GM12874 (cell line): ENCODE measurements at regions not wholly inside any gene's neighbourhood (a gene's known extent, or its start where the extent isn't known, plus 50 kb on each side); places are given as distances from the start of the nearest gene placed in this dataset.

Source experiments
- CTCF ChIP-seq: IDR thresholded peaks from 2 replicates; pipeline ENCODE4 v1.5.1; 2011; ENCODE audit warnings: low read depth, mild to moderate bottlenecking, control low read depth, low read length, moderate library complexity; ENCODE audit not compliant: insufficient read depth

- no peak for TF ChIP-seq CTCF
These were observed 463.0 kb downstream of the FBXO15 start for GRCh38 chr18:73684647-73685046.

- TF ChIP-seq CTCF: no peak
These were observed 464.0 kb downstream of the FBXO15 start for GRCh38 chr18:73683409-73684238.

- TF ChIP-seq CTCF: no peak
These were observed 465.7 kb downstream of the FBXO15 start for GRCh38 chr18:73681912-73682311.

GRCh38 chr18:73681398-73681797 lies 466.2 kb downstream of the FBXO15 start:
- TF ChIP-seq CTCF: no peak

GRCh38 chr18:73679941-73680712 lies 467.5 kb downstream of the FBXO15 start:
- TF ChIP-seq CTCF: no peak

- TF ChIP-seq CTCF: no peak
These were observed 470.2 kb downstream of the FBXO15 start for GRCh38 chr18:73677450-73677849.

- no peak for TF ChIP-seq CTCF
These were observed 473.3 kb downstream of the FBXO15 start for GRCh38 chr18:73674125-73674865.
